ENCODE measurements at regions not wholly inside any gene's neighbourhood (a gene's known extent, or its start where the extent isn't known, plus 50 kb on each side); places are given as distances from the start of the nearest gene placed in this dataset.

DNA sequence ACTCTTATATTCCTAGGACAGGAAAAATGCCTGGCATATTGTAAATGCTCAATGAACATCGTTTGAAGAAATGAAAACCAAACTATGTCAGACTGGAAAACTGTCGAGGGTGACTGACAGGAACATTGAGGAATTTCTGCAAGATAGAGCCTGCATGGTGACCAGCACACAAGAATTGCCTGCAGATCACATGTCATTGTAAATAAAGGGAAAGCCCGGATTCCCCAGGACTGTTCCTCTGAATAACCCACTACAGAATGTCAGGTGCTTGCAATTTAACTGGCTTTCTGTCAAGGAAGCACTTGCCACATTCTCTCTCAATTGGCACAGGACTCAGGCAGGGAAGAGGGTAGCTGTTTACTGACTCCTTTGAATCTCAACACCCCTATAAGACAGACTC, 129.0 kb upstream of the REG3G start:
- TF ChIP-seq, protein P1, sequence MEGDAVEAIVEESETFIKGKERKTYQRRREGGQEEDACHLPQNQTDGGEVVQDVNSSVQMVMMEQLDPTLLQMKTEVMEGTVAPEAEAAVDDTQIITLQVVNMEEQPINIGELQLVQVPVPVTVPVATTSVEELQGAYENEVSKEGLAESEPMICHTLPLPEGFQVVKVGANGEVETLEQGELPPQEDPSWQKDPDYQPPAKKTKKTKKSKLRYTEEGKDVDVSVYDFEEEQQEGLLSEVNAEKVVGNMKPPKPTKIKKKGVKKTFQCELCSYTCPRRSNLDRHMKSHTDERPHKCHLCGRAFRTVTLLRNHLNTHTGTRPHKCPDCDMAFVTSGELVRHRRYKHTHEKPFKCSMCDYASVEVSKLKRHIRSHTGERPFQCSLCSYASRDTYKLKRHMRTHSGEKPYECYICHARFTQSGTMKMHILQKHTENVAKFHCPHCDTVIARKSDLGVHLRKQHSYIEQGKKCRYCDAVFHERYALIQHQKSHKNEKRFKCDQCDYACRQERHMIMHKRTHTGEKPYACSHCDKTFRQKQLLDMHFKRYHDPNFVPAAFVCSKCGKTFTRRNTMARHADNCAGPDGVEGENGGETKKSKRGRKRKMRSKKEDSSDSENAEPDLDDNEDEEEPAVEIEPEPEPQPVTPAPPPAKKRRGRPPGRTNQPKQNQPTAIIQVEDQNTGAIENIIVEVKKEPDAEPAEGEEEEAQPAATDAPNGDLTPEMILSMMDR (IDR thresholded peaks at IDR 0.05; ENCODE audit: borderline replicate concordance, extremely low read depth, low read length, poor library complexity, severe bottlenecking), result no peak
- no peak for TF ChIP-seq EZH2 (IDR thresholded peaks at IDR 0.05; ENCODE audit: borderline replicate concordance, low read depth, low read length, severe bottlenecking)

Data from DND-41 (cell line).